Esophagus muscularis mucosa (tissue), 4 donors: ENCODE measurements at regions not wholly inside any gene's neighbourhood (a gene's known extent, or its start where the extent isn't known, plus 50 kb on each side); places are given as distances from the start of the nearest gene placed in this dataset.

ENCODE experiments used
- CTCF ChIP-seq, 3 experiments: fragments of 200-600 bp in 2 of 3; fragments of 450-650 bp in 1 of 3; sonication (generic) in 2 of 3; IDR thresholded peaks; one replicate each; pipeline ENCODE4 v1.5.1; 2017 to 2019; ENCODE audit warnings: antibody characterized with exemption in 3 of 3, mild to moderate bottlenecking in 2 of 3, moderate library complexity in 1 of 3
- EP300 ChIP-seq: sonication (generic); formaldehyde crosslinking; IDR thresholded peaks from one replicate; pipeline ENCODE4 v1.6.1; 2017; ENCODE audit warnings: antibody characterized with exemption
- POLR2A ChIP-seq: fragments of 450-650 bp; IDR thresholded peaks from one replicate; pipeline ENCODE4 v1.6.1; 2017; ENCODE audit warnings: antibody characterized with exemption, moderate library complexity, mild to moderate bottlenecking, low read depth
- POLR2AphosphoS5 ChIP-seq, 2 donors: sonication (generic); formaldehyde crosslinking; IDR thresholded peaks; one replicate each; pipeline ENCODE4 v1.6.1; 2017; ENCODE audit warnings: antibody characterized with exemption in 2 of 2

DNA sequence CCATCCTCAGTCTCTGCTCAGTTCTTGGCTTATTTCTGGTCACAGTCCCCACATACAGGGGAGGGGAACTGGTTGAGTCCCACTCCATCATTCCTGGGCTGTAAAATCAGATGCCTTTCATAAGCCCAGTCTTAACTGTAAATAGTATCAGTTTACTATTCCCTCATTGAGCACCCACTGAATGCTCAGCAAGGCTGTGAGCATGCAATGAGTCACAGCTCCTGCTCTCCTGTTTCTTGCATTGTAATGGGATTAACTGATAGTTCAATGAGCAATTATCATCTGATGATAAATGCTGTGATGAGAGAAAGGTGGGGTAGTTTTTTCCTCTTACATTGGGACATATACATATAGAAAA is 113.6 kb upstream of the TPM1 start:
- TF ChIP-seq CTCF (IDR thresholded peaks at IDR 0.05) = no peak
- TF ChIP-seq POLR2AphosphoS5 (IDR thresholded peaks at IDR 0.05) = no peak
- TF ChIP-seq POLR2A = no peak
- TF ChIP-seq EP300 = no peak
